ENCODE measurements at regions not wholly inside any gene's neighbourhood (a gene's known extent, or its start where the extent isn't known, plus 50 kb on each side); places are given as distances from the start of the nearest gene placed in this dataset.

- no peaks in the 10 kb centered on the region for H3K9me3 ChIP-seq
- DNase-seq: no peak
- H3K27ac ChIP-seq: no peak overlapping the region
- no peak overlapping the region for H3K4me3 ChIP-seq
- in situ Hi-C loops (cut with MboI; ENCODE audit: low pct_ligation_motif_present in 1 of 4, low pct_unique_long_range_greater_than_20kb in 1 of 4, low sequenced_read_pairs in 3 of 4) (no loop called here), intact Hi-C loops (cut with DNase I; ENCODE audit: low total_unique reads) (no loop called here)
- WGBS, 2 donors (ENCODE audit: low coverage in 1 of 2): 78 to 81% methylated on average over 4 of the region's 4 CpGs
- peaks cover 0 to 15% (median 5%) of the 10 kb centered on the region in 4 donors for H3K4me1 ChIP-seq
- H3K27me3 ChIP-seq: no peaks in the 10 kb centered on the region
- no peaks in the 10 kb centered on the region for H3K36me3 ChIP-seq
- TF ChIP-seq POLR2A (IDR thresholded peaks at IDR 0.05) (no peak), POLR2AphosphoS5 (IDR thresholded peaks at IDR 0.05) (no peak)
Observed at GRCh38 chr5:125555591-125555990, 809.2 kb upstream of the ZNF608 start.

- Histone ChIP-seq H3K36me3 (no peaks in the 10 kb centered on the region), H3K4me1 (no peaks in the 10 kb centered on the region), H3K27me3 (no peaks in the 10 kb centered on the region), H3K27ac (no peak overlapping the region), H3K9me3 (no peaks in the 10 kb centered on the region), H3K4me3 (no peak overlapping the region)
- intact Hi-C loops (cut with DNase I; ENCODE audit: low total_unique reads) (no loop called here), in situ Hi-C loops (cut with MboI; ENCODE audit: low pct_ligation_motif_present in 1 of 4, low pct_unique_long_range_greater_than_20kb in 1 of 4, low sequenced_read_pairs in 3 of 4) (no loop called here)
- no peak for DNase-seq
- TF ChIP-seq POLR2A (IDR thresholded peaks at IDR 0.05): no peak
- TF ChIP-seq, protein P1, sequence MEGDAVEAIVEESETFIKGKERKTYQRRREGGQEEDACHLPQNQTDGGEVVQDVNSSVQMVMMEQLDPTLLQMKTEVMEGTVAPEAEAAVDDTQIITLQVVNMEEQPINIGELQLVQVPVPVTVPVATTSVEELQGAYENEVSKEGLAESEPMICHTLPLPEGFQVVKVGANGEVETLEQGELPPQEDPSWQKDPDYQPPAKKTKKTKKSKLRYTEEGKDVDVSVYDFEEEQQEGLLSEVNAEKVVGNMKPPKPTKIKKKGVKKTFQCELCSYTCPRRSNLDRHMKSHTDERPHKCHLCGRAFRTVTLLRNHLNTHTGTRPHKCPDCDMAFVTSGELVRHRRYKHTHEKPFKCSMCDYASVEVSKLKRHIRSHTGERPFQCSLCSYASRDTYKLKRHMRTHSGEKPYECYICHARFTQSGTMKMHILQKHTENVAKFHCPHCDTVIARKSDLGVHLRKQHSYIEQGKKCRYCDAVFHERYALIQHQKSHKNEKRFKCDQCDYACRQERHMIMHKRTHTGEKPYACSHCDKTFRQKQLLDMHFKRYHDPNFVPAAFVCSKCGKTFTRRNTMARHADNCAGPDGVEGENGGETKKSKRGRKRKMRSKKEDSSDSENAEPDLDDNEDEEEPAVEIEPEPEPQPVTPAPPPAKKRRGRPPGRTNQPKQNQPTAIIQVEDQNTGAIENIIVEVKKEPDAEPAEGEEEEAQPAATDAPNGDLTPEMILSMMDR (IDR thresholded peaks at IDR 0.05): no peak
- no peak for TF ChIP-seq EP300 (IDR thresholded peaks at IDR 0.05; ENCODE audit: low read depth)
- TF ChIP-seq POLR2AphosphoS5 (IDR thresholded peaks at IDR 0.05): no peak
- 44 to 90% methylated on average over 1 of the region's 1 CpG for WGBS, 2 donors (ENCODE audit: low coverage in 1 of 2)
Observed at GRCh38 chr5:125558016-125558415, 811.6 kb upstream of the ZNF608 start.

- H3K27ac ChIP-seq: no peak overlapping the region
Observed at GRCh38 chr5:125558466-125558865, 812.0 kb upstream of the ZNF608 start.

DNA sequence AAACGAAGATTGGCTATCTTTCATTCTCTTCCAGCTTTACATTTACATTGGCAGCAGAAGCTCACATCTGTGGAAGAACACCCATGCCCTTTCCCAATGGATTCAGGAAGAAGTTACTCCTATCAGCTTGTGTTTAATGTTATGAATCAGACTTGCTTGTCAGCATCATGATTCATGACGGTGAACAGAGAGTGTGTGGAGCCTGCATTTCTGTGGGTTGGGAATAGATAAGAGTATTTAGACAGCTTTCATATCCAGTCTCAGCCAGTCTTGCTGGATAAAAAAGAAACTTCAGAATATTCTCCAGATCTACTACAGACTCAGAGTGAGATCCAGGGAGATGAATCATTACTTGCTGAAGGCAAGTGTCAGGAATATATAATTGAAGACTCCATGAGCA lies 812.9 kb upstream of the ZNF608 start:
- H3K36me3 ChIP-seq: no peaks in the 10 kb centered on the region
- H3K4me1 ChIP-seq: no peaks in the 10 kb centered on the region
- H3K9me3 ChIP-seq: no peaks in the 10 kb centered on the region
- no peak overlapping the region for H3K27ac ChIP-seq
- H3K27me3 ChIP-seq: no peaks in the 10 kb centered on the region
- no peak for DNase-seq
- no peak for TF ChIP-seq EP300 (IDR thresholded peaks at IDR 0.05; ENCODE audit: low read depth)
- TF ChIP-seq POLR2AphosphoS5 (IDR thresholded peaks at IDR 0.05): no peak
- TF ChIP-seq, protein P1 (IDR thresholded peaks at IDR 0.05): no peak
- TF ChIP-seq POLR2A (IDR thresholded peaks at IDR 0.05): no peak
- intact Hi-C loops (cut with DNase I; ENCODE audit: low total_unique reads): no loop called here
- in situ Hi-C loops (cut with MboI; ENCODE audit: low pct_ligation_motif_present in 1 of 4, low pct_unique_long_range_greater_than_20kb in 1 of 4, low sequenced_read_pairs in 3 of 4): no loop called here
- H3K4me3 ChIP-seq: no peak overlapping the region
- 58 to 64% methylated on average over 2 of the region's 2 CpGs for WGBS, 2 donors (ENCODE audit: low coverage in 1 of 2)

More at GRCh38 chr5:125558466-125558865, 812.0 kb upstream of the ZNF608 start:
- Histone ChIP-seq H3K4me1 (no peaks in the 10 kb centered on the region), H3K36me3 (no peaks in the 10 kb centered on the region), H3K27me3 (no peaks in the 10 kb centered on the region), H3K9me3 (no peaks in the 10 kb centered on the region), H3K4me3 (no peak overlapping the region)
- intact Hi-C loops (cut with DNase I; ENCODE audit: low total_unique reads): no loop called here
- TF ChIP-seq POLR2A (IDR thresholded peaks at IDR 0.05) (no peak), EP300 (IDR thresholded peaks at IDR 0.05; ENCODE audit: low read depth) (no peak), POLR2AphosphoS5 (IDR thresholded peaks at IDR 0.05) (no peak)
- TF ChIP-seq, protein P1 (IDR thresholded peaks at IDR 0.05): no peak
- DNase-seq: no peak
- in situ Hi-C loops (cut with MboI; ENCODE audit: low pct_ligation_motif_present in 1 of 4, low pct_unique_long_range_greater_than_20kb in 1 of 4, low sequenced_read_pairs in 3 of 4): no loop called here
- WGBS, 2 donors (ENCODE audit: low coverage in 1 of 2): 79 to 91% methylated on average over 3 of the region's 3 CpGs
